A673 (cell line): ENCODE measurements at regions not wholly inside any gene's neighbourhood (a gene's known extent, or its start where the extent isn't known, plus 50 kb on each side); places are given as distances from the start of the nearest gene placed in this dataset.

ENCODE experiments used
- EZH2 ChIP-seq: fragments of 200-600 bp; sonication (generic); IDR thresholded peaks from 2 replicates; pipeline ENCODE4 v1.6.1; 2017; ENCODE audit warnings: borderline replicate concordance, low read depth, mild to moderate bottlenecking, mixed read lengths, antibody characterized with exemption, low read length; ENCODE audit not compliant: poor library complexity, severe bottlenecking
- TF ChIP-seq, protein P1 (sequence below): fragments of 300-800, 200-600 bp; sonication (generic); conservative IDR thresholded peaks from 2 replicates; pipeline ENCODE4 v1.5.1; 2017; ENCODE audit warnings: low read depth, mild to moderate bottlenecking, antibody characterized with exemption, low read length, moderate library complexity, mixed read lengths

DNA sequence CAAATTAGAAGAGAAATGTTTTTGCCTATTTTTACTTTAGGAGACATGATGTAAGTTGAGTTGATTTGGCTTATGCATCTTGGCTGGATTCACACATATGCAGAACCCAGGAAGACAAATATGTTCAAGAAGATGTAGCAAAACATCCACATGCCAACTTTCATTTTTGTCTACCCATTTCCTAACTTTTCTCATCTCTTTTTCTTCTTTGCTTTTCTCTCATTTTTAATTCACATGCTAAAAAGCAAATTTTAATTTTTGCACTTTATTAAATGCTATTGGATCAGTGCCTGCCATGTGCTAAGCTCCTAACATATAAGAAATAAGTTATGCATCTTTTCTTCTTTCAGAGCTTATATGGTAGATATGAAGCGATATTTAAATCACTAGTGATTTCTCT is 143.7 kb upstream of the GRM3 start:
- TF ChIP-seq, protein P1, sequence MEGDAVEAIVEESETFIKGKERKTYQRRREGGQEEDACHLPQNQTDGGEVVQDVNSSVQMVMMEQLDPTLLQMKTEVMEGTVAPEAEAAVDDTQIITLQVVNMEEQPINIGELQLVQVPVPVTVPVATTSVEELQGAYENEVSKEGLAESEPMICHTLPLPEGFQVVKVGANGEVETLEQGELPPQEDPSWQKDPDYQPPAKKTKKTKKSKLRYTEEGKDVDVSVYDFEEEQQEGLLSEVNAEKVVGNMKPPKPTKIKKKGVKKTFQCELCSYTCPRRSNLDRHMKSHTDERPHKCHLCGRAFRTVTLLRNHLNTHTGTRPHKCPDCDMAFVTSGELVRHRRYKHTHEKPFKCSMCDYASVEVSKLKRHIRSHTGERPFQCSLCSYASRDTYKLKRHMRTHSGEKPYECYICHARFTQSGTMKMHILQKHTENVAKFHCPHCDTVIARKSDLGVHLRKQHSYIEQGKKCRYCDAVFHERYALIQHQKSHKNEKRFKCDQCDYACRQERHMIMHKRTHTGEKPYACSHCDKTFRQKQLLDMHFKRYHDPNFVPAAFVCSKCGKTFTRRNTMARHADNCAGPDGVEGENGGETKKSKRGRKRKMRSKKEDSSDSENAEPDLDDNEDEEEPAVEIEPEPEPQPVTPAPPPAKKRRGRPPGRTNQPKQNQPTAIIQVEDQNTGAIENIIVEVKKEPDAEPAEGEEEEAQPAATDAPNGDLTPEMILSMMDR, result no peak
- TF ChIP-seq EZH2, result no peak
